ENCODE measurements at regions not wholly inside any gene's neighbourhood (a gene's known extent, or its start where the extent isn't known, plus 50 kb on each side); places are given as distances from the start of the nearest gene placed in this dataset.
"Not testable (repeated sequence)": the region's sequence is repeated elsewhere in the genome, so short reads cannot be mapped to it uniquely, and the experiment has no call there.

DNA sequence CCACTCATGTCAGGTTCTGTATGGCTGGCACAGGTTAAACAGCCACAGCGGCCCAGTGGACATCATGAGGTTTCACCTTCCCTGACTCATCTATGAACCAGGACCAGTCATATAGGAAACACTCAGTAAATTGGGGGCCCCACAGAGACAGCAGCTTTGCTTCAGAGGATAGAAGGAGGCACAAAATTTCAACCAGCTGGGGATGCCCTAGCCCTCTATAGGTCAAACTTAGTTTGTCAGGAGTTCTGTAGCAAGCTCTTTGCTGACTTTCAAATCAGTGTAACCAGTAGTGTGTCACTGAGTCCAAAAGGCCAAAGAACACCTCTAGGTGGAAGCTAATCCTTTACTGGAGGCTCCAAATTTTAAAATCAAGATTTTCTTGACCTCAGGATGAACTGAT, 4157.8 kb upstream of the TPTE start:
- TF ChIP-seq, protein P1, sequence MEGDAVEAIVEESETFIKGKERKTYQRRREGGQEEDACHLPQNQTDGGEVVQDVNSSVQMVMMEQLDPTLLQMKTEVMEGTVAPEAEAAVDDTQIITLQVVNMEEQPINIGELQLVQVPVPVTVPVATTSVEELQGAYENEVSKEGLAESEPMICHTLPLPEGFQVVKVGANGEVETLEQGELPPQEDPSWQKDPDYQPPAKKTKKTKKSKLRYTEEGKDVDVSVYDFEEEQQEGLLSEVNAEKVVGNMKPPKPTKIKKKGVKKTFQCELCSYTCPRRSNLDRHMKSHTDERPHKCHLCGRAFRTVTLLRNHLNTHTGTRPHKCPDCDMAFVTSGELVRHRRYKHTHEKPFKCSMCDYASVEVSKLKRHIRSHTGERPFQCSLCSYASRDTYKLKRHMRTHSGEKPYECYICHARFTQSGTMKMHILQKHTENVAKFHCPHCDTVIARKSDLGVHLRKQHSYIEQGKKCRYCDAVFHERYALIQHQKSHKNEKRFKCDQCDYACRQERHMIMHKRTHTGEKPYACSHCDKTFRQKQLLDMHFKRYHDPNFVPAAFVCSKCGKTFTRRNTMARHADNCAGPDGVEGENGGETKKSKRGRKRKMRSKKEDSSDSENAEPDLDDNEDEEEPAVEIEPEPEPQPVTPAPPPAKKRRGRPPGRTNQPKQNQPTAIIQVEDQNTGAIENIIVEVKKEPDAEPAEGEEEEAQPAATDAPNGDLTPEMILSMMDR (IDR thresholded peaks at IDR 0.05): not testable (repeated sequence)
- not testable (repeated sequence) for TF ChIP-seq EZH2 (IDR thresholded peaks at IDR 0.05; ENCODE audit: borderline replicate concordance, insufficient read depth, low read depth, low read length, poor library complexity, severe bottlenecking)

Measured in B cell (primary cell).